Neural crest cell (in vitro differentiated cells): ENCODE measurements at regions not wholly inside any gene's neighbourhood (a gene's known extent, or its start where the extent isn't known, plus 50 kb on each side); places are given as distances from the start of the nearest gene placed in this dataset.

Source experiments
- DNase-seq: peaks from one replicate; pipeline ENCODE4 v3.0.0; 2021; ENCODE audit warnings: low read depth, mixed read lengths, low spot score
- H3K27ac Mint-ChIP-seq: one replicate; pipeline ENCODE4 v1.8.0; 2021; ENCODE audit warnings: mild to moderate bottlenecking, mixed read lengths; ENCODE audit not compliant: unreplicated experiment
- H3K27me3 Mint-ChIP-seq: 2 replicates; pipeline ENCODE4 v1.8.0; 2021; ENCODE audit warnings: low read depth, mild to moderate bottlenecking, mixed read lengths
- H3K36me3 Mint-ChIP-seq: 2 replicates; pipeline ENCODE4 v1.8.0; 2021; ENCODE audit warnings: low read depth, mild to moderate bottlenecking, mixed read lengths
- H3K4me1 Mint-ChIP-seq: 2 replicates; pipeline ENCODE4 v1.8.0; 2021; ENCODE audit warnings: mixed read lengths
- H3K4me3 Mint-ChIP-seq: one replicate; pipeline ENCODE4 v1.8.0; 2021; ENCODE audit warnings: mild to moderate bottlenecking, mixed read lengths
- H3K9me3 Mint-ChIP-seq: 2 replicates; pipeline ENCODE4 v1.8.0; 2021; ENCODE audit warnings: mixed read lengths
- TF ChIP-seq, protein P1 (sequence below): fragments of 200-600 bp; sonication (generic); conservative IDR thresholded peaks from 2 replicates; pipeline ENCODE4 v1.5.0; 2021; ENCODE audit warnings: antibody characterized with exemption, mild to moderate bottlenecking

DNA sequence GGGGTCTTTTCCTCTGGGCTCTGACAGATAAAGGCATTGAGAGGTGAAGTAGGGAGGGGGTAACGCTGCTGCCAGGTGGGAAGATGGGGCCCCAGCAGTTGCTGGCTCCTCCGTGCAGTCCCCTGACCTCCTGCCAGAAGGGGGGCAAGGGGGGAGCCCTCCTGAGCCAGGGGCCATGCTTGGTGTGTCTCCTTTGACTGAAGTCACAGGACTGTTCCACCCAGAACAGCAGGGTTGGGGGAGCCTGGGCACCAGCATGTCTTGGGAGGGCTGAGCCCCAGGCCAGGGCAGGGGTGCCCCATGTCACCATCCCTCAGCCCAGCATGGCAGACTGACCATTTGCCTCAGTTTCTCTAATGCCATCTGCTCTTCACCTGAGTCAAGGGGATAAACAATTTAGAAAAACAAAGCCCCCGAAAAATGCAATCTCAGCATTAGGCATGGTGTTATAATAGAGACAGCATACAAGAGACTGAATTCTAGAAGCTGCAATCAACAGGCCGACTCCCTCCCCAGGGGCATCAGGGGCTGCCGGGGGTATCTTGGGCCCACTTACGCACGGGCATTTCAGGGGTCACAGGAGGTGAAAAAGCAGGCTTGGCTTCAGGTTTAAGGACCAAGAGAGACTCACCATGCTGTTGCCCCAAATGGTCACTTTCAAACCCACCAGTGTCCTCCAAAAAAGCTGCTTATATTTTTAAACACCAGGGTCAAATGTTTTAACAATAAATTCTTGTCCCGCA is 108.6 kb upstream of the GPR26 start:
- Mint-ChIP-seq H3K4me3 (no peak overlapping the region), H3K36me3 (no peaks in the 10 kb centered on the region), H3K9me3 (no peaks in the 10 kb centered on the region), H3K4me1 (peaks cover 5% of the 10 kb centered on the region), H3K27me3 (peaks cover 27% of the 10 kb centered on the region), H3K27ac (no peak overlapping the region)
- TF ChIP-seq, protein P1, sequence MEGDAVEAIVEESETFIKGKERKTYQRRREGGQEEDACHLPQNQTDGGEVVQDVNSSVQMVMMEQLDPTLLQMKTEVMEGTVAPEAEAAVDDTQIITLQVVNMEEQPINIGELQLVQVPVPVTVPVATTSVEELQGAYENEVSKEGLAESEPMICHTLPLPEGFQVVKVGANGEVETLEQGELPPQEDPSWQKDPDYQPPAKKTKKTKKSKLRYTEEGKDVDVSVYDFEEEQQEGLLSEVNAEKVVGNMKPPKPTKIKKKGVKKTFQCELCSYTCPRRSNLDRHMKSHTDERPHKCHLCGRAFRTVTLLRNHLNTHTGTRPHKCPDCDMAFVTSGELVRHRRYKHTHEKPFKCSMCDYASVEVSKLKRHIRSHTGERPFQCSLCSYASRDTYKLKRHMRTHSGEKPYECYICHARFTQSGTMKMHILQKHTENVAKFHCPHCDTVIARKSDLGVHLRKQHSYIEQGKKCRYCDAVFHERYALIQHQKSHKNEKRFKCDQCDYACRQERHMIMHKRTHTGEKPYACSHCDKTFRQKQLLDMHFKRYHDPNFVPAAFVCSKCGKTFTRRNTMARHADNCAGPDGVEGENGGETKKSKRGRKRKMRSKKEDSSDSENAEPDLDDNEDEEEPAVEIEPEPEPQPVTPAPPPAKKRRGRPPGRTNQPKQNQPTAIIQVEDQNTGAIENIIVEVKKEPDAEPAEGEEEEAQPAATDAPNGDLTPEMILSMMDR, result no peak
- DNase-seq, result no peak

DNA sequence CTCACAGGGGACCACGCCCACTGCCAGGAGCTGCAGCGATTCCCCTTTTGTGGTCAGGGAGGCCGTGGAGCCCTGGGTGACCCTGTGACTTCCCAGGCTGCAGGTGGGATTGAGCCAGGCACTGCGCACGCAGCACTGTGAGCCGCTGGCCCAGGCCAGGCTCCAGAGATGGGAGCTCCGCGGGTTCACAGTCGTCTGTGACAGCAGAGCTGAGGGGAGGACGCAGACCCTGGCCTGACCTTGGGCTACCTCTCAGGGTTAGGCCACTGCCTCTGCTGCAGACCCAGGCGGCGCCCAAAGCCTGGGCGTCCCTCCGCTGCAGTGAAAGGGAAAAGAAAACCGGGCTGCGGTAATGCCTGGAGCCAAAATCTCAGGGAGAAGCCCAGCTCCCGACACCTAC is 107.5 kb upstream of the GPR26 start:
- no peaks in the 10 kb centered on the region for H3K36me3 Mint-ChIP-seq
- no peak overlapping the region for H3K27ac Mint-ChIP-seq
- H3K4me1 Mint-ChIP-seq, result peaks cover 5% of the 10 kb centered on the region
- H3K9me3 Mint-ChIP-seq, result no peaks in the 10 kb centered on the region
- peaks cover 28% of the 10 kb centered on the region for H3K27me3 Mint-ChIP-seq
- no peak for DNase-seq
- TF ChIP-seq, protein P1, result no peak
- H3K4me3 Mint-ChIP-seq, result no peak overlapping the region

DNA sequence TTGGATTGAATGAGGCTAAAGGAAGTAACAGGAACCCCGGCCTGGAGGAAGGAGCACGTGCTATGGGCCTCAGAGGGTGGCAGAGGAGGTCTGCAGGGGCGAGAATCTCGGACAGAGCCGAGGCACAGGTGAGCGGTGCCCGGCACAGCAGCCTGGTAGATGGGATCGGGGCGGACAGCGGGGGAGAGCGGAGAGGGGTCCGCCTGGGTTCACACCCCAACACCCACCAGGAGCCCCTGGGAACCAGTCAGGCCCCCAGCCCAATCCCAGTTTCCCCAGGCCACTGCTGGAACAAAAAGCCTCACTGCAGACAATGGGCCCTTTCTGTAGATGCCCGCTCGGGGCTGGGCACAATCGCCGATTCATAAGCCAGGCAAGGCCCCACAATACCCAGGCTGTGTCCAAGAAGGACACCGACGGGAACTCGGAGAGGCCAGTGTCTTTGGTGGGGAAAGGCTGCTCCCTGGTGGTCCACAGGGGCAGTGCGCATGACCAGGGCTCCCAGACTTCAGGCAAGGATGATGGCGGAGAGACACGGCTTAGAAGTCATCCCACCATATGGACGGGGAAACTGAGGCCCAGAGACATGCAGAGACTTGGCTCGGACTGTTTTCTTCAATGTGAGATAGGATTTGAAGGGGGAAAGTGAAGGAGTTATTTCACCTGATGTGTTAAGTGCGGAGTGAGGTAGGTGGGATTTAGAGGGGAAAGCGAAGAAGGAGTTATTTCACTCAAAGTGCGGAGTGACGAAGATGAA is 106.9 kb upstream of the GPR26 start:
- peak overlapping the region; percentile 39 for H3K27ac Mint-ChIP-seq
- no peak overlapping the region for H3K4me3 Mint-ChIP-seq
- H3K4me1 Mint-ChIP-seq, result peaks cover 5% of the 10 kb centered on the region
- peaks cover 28% of the 10 kb centered on the region for H3K27me3 Mint-ChIP-seq
- H3K36me3 Mint-ChIP-seq, result no peaks in the 10 kb centered on the region
- H3K9me3 Mint-ChIP-seq, result no peaks in the 10 kb centered on the region
- peak; percentile 81 for DNase-seq
- TF ChIP-seq, protein P1, result peak; percentile 99

DNA sequence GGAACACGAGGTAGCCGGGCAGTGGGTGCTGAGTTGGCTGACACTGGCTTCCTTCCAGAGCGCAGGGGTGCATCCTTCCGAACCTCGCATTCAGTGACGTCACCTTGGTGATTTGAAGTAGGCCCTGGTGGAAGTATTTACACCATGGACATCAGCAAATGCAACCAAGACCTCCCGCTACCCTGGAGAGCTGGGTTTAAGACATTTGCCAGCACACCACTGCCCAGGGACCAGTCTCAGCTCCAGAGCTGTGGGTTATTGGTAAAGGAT is 106.4 kb upstream of the GPR26 start:
- peaks cover 5% of the 10 kb centered on the region for H3K4me1 Mint-ChIP-seq

DNA sequence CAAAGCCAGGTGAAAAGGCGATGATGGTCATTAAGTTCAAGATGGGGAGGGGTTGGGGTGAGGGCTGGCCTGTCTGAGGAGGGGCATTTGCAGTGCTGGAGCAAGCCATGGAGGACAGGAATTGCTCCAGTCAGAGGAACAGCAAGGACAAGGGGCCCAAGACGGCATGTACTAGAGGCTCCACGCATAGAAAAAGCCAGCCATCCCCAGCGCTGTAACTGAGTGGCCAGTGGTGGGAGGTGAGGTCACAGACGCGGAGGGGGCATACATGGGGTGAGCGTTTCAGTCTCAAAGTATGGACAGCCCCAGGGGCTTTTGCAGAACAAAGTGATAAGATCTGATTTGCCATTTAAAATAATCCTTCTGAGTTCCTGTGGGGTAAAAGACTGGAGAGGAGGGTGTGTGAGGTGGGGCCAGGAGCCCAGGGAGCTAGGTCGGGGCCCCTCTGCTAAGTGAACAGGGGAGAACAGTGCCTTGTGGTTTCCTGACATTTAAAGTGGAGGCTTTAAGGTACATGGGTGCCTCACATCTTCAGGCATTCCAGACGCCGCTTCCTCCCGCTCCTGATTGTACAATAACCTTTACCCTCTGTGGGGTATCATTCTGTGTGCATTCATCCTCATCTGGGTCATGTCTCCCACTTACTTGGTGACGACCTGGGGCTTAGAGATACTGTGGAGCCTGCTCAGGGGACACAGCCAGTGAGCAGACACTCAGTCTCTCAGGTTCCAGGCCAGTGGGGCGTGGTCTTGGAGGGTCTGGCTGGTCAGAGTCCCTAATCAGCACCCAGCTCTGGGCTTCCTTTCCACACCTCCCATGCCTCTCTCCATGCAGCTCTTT is 105.6 kb upstream of the GPR26 start:
- no peaks in the 10 kb centered on the region for H3K36me3 Mint-ChIP-seq
- H3K4me1 Mint-ChIP-seq, result peaks cover 5% of the 10 kb centered on the region
- no peak overlapping the region for H3K4me3 Mint-ChIP-seq
- H3K27ac Mint-ChIP-seq, result no peak overlapping the region
- no peak for DNase-seq
- peaks cover 26% of the 10 kb centered on the region for H3K27me3 Mint-ChIP-seq
- TF ChIP-seq, protein P1, result no peak
- H3K9me3 Mint-ChIP-seq, result no peaks in the 10 kb centered on the region

More for the DNA sequence above, 106.4 kb upstream of the GPR26 start:
- no peak for DNase-seq
- no peaks in the 10 kb centered on the region for H3K9me3 Mint-ChIP-seq
- TF ChIP-seq, protein P1, result no peak
- no peak overlapping the region for H3K27ac Mint-ChIP-seq
- H3K4me3 Mint-ChIP-seq, result no peak overlapping the region
- H3K27me3 Mint-ChIP-seq, result peaks cover 27% of the 10 kb centered on the region
- no peaks in the 10 kb centered on the region for H3K36me3 Mint-ChIP-seq
